ENCODE measurements at regions not wholly inside any gene's neighbourhood (a gene's known extent, or its start where the extent isn't known, plus 50 kb on each side); places are given as distances from the start of the nearest gene placed in this dataset.

DNA sequence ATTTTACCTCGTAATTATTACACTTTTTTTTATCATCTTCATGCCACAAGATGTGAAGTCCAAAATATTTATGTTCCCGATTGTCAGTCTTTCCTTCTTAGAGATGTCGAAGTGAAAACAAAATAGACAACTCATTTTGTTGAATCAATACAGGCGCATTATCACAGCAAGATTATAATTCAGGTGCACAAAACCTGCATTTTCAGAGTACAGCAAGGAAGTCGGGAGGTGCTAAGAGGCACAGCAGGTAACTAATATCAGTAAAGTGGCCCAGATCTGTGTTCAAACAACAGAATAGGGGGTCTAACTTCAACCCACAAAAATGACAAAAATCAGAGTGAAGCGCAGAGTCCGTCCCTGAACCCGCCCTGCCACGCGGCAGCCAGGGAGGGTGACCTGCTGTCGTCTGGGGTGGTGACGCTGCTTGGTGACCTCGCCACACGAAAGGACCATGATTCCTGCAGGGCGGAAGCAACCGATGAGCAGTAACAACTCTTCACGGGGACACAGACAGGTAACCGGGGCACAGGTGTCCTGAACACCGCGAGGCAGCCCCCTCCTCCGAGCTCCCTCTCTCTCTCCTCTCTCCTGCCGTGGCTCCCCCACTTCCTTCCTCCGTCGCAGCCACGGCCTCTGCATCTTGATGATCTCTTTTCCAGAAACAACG is 50.9 kb upstream of the SPACA7 start:
- TF ChIP-seq, protein P1, sequence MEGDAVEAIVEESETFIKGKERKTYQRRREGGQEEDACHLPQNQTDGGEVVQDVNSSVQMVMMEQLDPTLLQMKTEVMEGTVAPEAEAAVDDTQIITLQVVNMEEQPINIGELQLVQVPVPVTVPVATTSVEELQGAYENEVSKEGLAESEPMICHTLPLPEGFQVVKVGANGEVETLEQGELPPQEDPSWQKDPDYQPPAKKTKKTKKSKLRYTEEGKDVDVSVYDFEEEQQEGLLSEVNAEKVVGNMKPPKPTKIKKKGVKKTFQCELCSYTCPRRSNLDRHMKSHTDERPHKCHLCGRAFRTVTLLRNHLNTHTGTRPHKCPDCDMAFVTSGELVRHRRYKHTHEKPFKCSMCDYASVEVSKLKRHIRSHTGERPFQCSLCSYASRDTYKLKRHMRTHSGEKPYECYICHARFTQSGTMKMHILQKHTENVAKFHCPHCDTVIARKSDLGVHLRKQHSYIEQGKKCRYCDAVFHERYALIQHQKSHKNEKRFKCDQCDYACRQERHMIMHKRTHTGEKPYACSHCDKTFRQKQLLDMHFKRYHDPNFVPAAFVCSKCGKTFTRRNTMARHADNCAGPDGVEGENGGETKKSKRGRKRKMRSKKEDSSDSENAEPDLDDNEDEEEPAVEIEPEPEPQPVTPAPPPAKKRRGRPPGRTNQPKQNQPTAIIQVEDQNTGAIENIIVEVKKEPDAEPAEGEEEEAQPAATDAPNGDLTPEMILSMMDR (IDR thresholded peaks at IDR 0.05; ENCODE audit: unreplicated experiment in 3 of 3), result no peak
- Mint-ChIP-seq H3K4me1 (no peaks in the 10 kb centered on the region), H3K27ac (no peak overlapping the region), H3K4me3 (no peak overlapping the region), H3K27me3 (ENCODE audit: low read depth) (peaks cover 98% of the 10 kb centered on the region), H3K36me3 (ENCODE audit: low read depth) (no peaks in the 10 kb centered on the region), H3K9me3 (no peaks in the 10 kb centered on the region)

GRCh38 chr13:112325920-112326645 is 50.1 kb upstream of the SPACA7 start:
- Mint-ChIP-seq H3K27me3 (ENCODE audit: low read depth) (peaks cover 98% of the 10 kb centered on the region), H3K4me1 (no peaks in the 10 kb centered on the region)

More at GRCh38 chr13:112325920-112326645, 50.1 kb upstream of the SPACA7 start:
- no peaks in the 10 kb centered on the region for H3K36me3 Mint-ChIP-seq (ENCODE audit: low read depth)
- no peak overlapping the region for H3K27ac Mint-ChIP-seq
- TF ChIP-seq, protein P1 (IDR thresholded peaks at IDR 0.05; ENCODE audit: unreplicated experiment in 3 of 3), result no peak
- H3K9me3 Mint-ChIP-seq, result no peaks in the 10 kb centered on the region
- no peak overlapping the region for H3K4me3 Mint-ChIP-seq

Data from nephron (organoid).